Activated CD4-positive, alpha-beta T cell treated with anti-CD3 and anti-CD28 coated beads for 36 hours (primary cell): ENCODE measurements at regions not wholly inside any gene's neighbourhood (a gene's known extent, or its start where the extent isn't known, plus 50 kb on each side); places are given as distances from the start of the nearest gene placed in this dataset.

ENCODE experiments used
- ATAC-seq: fragments of 200-7000 bp; cut with Tn5 transposase; one replicate; pipeline ENCODE4 v1.10.0; 2021; ENCODE audit warnings: mild to moderate bottlenecking, moderate library complexity
- CTCF ChIA-PET: fragments of 350-600 bp; sonication (Branson Sonifier 250); formaldehyde crosslinking; loops from one replicate; lab custom pipeline; 2021; ENCODE audit warnings: antibody characterized with exemption; lab: Charles Lee
- POLR2A ChIA-PET: fragments of 350-600 bp; sonication (Branson Sonifier 250); formaldehyde crosslinking; loops from one replicate; lab custom pipeline; 2021; ENCODE audit warnings: antibody characterized with exemption, inconsistent platforms; lab: Charles Lee
- DNase-seq: peaks from one replicate; pipeline ENCODE4 v3.0.0-alpha.2; 2020
- H3K27ac Mint-ChIP-seq: one replicate; pipeline ENCODE4 v1.8.0; 2021; ENCODE audit warnings: mixed read lengths
- H3K27me3 Mint-ChIP-seq: one replicate; pipeline ENCODE4 v1.8.0; 2021; ENCODE audit warnings: mixed read lengths
- H3K36me3 Mint-ChIP-seq: one replicate; pipeline ENCODE4 v1.8.0; 2021; ENCODE audit warnings: low read depth, mixed read lengths
- H3K4me1 Mint-ChIP-seq: one replicate; pipeline ENCODE4 v1.8.0; 2021; ENCODE audit warnings: mixed read lengths
- H3K4me3 Mint-ChIP-seq: one replicate; pipeline ENCODE4 v1.8.0; 2021; ENCODE audit warnings: mild to moderate bottlenecking, moderate library complexity, mixed read lengths
- H3K9me3 Mint-ChIP-seq: one replicate; pipeline ENCODE4 v1.8.0; 2021; ENCODE audit warnings: low read depth, mixed read lengths
- intact Hi-C, 2 experiments: fragments of 100-400 bp; cut with DNase I in 1 of 2; cut with micrococcal nuclease in 1 of 2; formaldehyde crosslinking; loops; one replicate each; pipeline versions ENCODE4 v1.14.2 to v1.15.1; 2022 to 2024; cut with DNase I, micrococcal nuclease

DNA sequence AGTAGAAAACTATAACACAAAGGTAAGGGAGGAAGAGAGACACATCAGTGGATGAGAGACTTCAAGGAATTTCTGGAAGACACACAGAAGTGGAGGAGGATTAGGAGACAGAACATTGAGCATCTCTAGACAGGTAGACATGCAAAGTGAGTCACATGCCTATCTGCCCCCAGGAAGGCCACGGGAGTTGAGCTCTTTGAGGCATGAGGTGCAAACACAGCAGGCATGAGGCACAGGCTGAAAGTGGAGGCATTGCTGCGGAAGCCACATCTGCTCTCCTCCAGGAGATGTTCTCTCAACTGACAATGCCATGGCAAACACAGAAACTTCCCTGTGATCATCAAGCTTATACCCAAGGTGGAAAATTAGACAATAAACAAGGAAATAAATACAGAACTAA, 481.6 kb upstream of the MYT1L start:
- no peaks in the 10 kb centered on the region for H3K36me3 Mint-ChIP-seq
- CTCF ChIA-PET = no interaction called here
- POLR2A ChIA-PET = no interaction called here
- ATAC-seq (no peak), DNase-seq (no peak)
- H3K9me3 Mint-ChIP-seq = peaks cover 13% of the 10 kb centered on the region
- H3K4me3 Mint-ChIP-seq = no peak overlapping the region
- no peaks in the 10 kb centered on the region for H3K4me1 Mint-ChIP-seq
- peaks cover 3% of the 10 kb centered on the region for H3K27me3 Mint-ChIP-seq
- H3K27ac Mint-ChIP-seq = no peak overlapping the region
- intact Hi-C loops = no loop called here

DNA sequence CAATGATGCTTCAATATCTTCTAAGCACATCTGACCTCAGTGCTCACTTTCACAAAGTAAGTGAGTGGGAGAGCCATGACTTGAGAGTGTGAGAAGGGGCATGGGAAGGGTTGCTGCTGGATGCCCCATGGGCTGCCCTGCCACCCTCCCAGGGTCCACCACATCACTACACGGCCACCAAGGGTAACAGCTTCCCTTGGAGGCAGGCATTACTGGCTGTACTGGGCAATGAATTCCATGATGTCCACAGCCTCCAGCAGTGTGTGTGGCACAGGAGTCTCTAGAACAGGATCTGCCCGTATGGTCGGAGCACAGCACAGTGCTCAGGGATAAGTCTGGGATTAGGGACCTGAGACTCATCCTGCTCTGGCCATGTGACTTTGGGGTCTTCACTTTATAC, 481.0 kb upstream of the MYT1L start:
- ATAC-seq (no peak), DNase-seq (no peak)
- no peaks in the 10 kb centered on the region for H3K4me1 Mint-ChIP-seq
- CTCF ChIA-PET = no interaction called here
- POLR2A ChIA-PET = no interaction called here
- H3K9me3 Mint-ChIP-seq = peaks cover 13% of the 10 kb centered on the region
- H3K27ac Mint-ChIP-seq = no peak overlapping the region
- H3K27me3 Mint-ChIP-seq = peaks cover 2% of the 10 kb centered on the region
- H3K4me3 Mint-ChIP-seq = no peak overlapping the region
- intact Hi-C loops = no loop called here
- H3K36me3 Mint-ChIP-seq = no peaks in the 10 kb centered on the region

DNA sequence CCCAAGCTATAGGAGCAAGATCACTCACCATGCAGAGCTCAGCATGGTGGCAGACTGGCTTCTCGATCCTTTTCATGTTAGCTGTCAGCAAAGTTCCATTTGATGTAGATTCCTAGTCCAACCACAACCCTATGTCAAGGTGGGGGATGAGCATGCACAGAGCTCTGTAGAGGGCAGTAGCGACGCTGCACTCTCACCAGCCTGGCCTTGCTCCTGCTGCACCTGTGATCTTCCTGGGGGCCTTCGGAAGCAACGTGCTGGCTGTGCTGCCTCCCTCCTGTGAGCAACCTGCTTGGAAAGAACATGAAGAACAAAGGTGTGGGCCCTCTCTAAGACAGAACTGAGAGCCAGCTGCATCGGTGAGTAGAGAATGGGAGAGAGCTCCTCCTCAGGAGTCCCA, 479.4 kb upstream of the MYT1L start:
- ChIA-PET POLR2A (no interaction called here), CTCF (interaction anchor here (0.6 to 0.7 kb wide), 2 partner anchors 102 to 167 kb away, joined by 3 read pairs; no protein-coding TSS in a partner anchor)
- DNase-seq (no peak), ATAC-seq (no peak)
- H3K27ac Mint-ChIP-seq = no peak overlapping the region
- H3K27me3 Mint-ChIP-seq = peaks cover 5% of the 10 kb centered on the region
- H3K9me3 Mint-ChIP-seq = peaks cover 13% of the 10 kb centered on the region
- no peaks in the 10 kb centered on the region for H3K36me3 Mint-ChIP-seq
- intact Hi-C loops = no loop called here
- no peak overlapping the region for H3K4me3 Mint-ChIP-seq
- H3K4me1 Mint-ChIP-seq = no peaks in the 10 kb centered on the region

DNA sequence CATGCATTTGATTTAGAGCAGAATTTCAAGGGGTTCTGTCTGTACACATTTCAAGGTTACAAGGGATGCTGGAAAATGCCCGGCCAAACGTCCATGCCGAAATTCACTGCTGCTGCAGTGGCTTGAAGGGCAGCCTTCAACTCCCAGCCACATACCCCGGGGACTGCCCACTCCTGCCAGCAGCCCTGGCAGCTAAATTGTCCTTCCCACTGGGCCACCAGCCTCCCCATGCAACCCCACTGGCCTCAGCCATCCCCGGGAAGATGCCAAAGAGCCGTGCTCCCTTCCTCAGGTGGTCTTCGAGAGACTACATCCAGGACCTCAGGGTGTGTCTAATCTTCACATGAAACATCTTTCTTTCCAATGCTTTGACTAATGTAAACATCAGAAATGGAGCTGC, 478.7 kb upstream of the MYT1L start:
- Mint-ChIP-seq H3K27me3 (peaks cover 5% of the 10 kb centered on the region), H3K4me1 (no peaks in the 10 kb centered on the region), H3K36me3 (no peaks in the 10 kb centered on the region), H3K4me3 (no peak overlapping the region), H3K9me3 (peaks cover 11% of the 10 kb centered on the region), H3K27ac (no peak overlapping the region)
- ATAC-seq (no peak), DNase-seq (no peak)
- ChIA-PET POLR2A (no interaction called here), CTCF (interaction anchor here (0.6 to 0.7 kb wide), 2 partner anchors 101 to 166 kb away, joined by 3 read pairs; no protein-coding TSS in a partner anchor)
- intact Hi-C loops = no loop called here

DNA sequence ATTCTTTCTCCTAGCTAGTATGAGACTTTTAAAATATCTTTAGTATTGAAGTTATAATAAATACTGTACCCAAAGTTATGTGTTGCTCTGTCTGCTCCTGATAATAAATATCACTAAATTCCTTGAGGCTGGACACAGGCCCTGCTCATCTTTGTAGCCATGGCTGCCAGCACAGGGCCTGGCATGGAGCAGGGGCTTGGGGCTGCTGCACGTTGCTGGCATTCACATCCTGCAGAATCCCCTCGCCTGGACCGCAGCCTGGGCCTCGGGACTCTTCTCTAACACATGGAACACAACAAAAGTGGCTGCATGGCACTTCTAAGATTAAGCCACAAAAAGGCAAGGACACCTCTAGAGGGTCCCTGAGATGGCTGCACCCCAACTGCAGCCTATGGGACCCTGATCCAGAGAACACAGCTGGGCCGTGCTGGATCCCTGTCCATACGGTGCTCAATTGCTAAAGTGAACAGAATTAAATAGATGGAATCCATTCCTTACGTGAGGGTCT, 477.5 kb upstream of the MYT1L start:
- H3K36me3 Mint-ChIP-seq = no peaks in the 10 kb centered on the region
- CTCF ChIA-PET = no interaction called here
- ATAC-seq = no peak

DNA sequence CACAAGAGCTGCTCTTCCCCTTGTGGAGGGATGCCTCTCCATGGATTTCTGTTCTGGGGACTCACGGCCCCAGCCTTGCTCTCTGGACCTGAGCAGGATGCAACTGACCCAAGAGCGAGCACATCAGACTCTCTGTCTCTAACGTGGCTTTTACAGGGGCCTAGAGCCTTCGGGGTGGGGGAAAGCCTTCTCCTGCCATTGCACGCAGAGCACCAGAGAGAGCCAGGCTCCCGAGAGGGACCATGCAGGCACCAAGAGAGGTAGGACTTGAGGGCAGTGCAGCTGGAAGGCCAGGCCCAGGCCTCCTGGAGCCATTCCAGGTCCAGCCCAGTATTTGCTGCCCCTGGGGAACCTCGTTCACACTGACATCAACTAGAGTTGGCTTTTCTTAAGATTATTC, 475.6 kb upstream of the MYT1L start:
- Mint-ChIP-seq H3K27me3 (peaks cover 5% of the 10 kb centered on the region), H3K4me1 (no peaks in the 10 kb centered on the region), H3K36me3 (no peaks in the 10 kb centered on the region), H3K4me3 (no peak overlapping the region), H3K9me3 (peaks cover 1% of the 10 kb centered on the region), H3K27ac (no peak overlapping the region)
- DNase-seq = no peak
- ChIA-PET CTCF (no interaction called here), POLR2A (no interaction called here)
- intact Hi-C loops = no loop called here
- no peak for ATAC-seq

More for the DNA sequence above, 477.5 kb upstream of the MYT1L start:
- Mint-ChIP-seq H3K4me1 (no peaks in the 10 kb centered on the region), H3K27me3 (peaks cover 5% of the 10 kb centered on the region), H3K27ac (no peak overlapping the region), H3K9me3 (peaks cover 4% of the 10 kb centered on the region), H3K4me3 (no peak overlapping the region)
- intact Hi-C loops = no loop called here
- DNase-seq = no peak
- POLR2A ChIA-PET = no interaction called here

DNA sequence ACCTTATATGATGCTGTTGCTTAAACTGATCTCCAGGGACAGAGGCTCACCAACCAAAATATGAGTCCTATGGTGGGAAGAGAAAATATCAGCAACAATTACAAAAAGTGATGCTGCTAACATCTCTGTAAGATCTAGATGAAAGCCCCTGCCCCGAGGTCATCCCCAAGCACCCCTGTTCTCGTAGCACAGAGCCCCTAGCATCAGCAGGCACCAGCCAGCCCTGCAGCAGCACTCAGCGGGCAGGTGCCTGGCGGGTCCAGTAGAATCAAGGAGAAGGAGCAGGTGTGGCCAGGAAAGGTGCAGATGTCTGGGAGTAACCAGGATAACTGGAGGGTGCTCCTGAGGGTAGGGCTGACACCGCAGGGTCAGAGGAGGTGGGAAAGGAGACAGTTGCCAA, 474.2 kb upstream of the MYT1L start:
- Mint-ChIP-seq H3K4me1 (no peaks in the 10 kb centered on the region), H3K36me3 (no peaks in the 10 kb centered on the region), H3K27me3 (peaks cover 5% of the 10 kb centered on the region), H3K27ac (no peak overlapping the region), H3K9me3 (no peaks in the 10 kb centered on the region), H3K4me3 (no peak overlapping the region)
- POLR2A ChIA-PET = no interaction called here
- intact Hi-C loops = no loop called here
- no peak for DNase-seq
- no peak for ATAC-seq
- CTCF ChIA-PET = no interaction called here

DNA sequence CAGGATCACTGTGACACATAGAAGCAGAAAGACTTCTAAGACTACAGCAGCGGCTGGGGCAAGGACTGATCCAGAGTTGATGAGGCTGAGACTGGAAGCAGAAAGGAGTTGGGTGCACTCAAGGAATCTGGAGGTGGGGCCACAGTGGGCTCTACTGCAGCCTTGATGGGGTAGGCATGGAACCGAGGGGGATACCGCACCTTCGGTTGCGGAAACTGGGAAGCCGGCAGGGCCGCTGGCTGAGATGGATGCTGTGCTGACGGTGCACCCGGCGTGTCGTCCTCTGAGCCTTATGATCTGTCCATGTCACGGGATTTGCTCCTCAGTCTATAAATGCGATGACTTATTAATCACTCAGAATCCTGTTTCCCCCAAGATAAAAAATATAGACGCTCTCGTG, 473.5 kb upstream of the MYT1L start:
- Mint-ChIP-seq H3K4me1 (no peaks in the 10 kb centered on the region), H3K9me3 (no peaks in the 10 kb centered on the region), H3K36me3 (no peaks in the 10 kb centered on the region), H3K27ac (no peak overlapping the region), H3K27me3 (peaks cover 5% of the 10 kb centered on the region), H3K4me3 (no peak overlapping the region)
- ChIA-PET POLR2A (no interaction called here), CTCF (interaction anchor here (0.6 kb wide), 1 partner anchor 9 kb away, joined by 3 read pairs; no protein-coding TSS in a partner anchor)
- DNase-seq = no peak
- intact Hi-C loops = no loop called here
- no peak for ATAC-seq

DNA sequence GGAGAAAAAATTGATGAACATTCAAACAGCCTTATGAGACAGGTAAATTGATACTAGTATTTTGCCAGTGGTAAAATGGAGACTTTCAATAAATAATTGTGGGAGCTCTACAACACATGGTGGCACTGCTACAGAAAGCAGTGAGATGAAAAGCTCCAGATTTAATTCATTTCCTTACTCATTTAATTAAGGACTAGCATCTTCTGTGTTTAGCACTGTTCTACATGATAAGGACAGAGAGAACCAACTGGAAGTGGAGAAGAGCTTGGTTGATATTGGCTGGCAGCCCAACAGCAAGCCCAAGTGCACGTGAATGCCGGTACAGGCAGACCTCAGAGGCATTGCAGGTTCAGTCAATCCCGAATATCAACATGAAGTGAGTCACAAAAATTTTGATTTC, 470.4 kb upstream of the MYT1L start:
- no peak for ATAC-seq
- intact Hi-C loops = no loop called here
- Mint-ChIP-seq H3K9me3 (no peaks in the 10 kb centered on the region), H3K4me1 (no peaks in the 10 kb centered on the region), H3K27ac (no peak overlapping the region), H3K36me3 (no peaks in the 10 kb centered on the region), H3K4me3 (no peak overlapping the region), H3K27me3 (peaks cover 6% of the 10 kb centered on the region)
- ChIA-PET POLR2A (no interaction called here), CTCF (no interaction called here)
- DNase-seq = no peak

DNA sequence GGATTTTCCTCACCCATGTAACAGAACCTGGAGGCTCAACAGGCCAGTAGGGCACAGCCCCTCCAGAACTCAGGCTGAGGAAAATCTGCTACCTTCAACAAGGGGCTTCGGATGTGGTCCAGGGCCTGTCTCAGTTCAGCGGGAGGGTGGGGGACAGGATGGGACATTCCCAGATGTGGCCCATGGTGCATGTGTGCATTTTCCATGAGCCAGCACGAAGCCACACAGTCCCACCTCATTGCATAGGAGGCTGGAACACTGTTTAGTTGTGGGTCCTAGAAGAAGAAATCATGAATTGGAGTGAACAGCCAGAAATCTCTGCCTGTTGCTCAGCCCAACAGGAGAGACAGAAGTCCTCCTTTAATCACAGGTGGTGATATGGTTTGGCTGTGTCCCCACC, 469.6 kb upstream of the MYT1L start:
- ATAC-seq (no peak), DNase-seq (no peak)
- peaks cover 4% of the 10 kb centered on the region for H3K27me3 Mint-ChIP-seq
- H3K9me3 Mint-ChIP-seq = no peaks in the 10 kb centered on the region
- H3K36me3 Mint-ChIP-seq = no peaks in the 10 kb centered on the region
- H3K4me3 Mint-ChIP-seq = no peak overlapping the region
- intact Hi-C loops = no loop called here
- CTCF ChIA-PET = no interaction called here
- POLR2A ChIA-PET = no interaction called here
- no peak overlapping the region for H3K27ac Mint-ChIP-seq
- no peaks in the 10 kb centered on the region for H3K4me1 Mint-ChIP-seq

DNA sequence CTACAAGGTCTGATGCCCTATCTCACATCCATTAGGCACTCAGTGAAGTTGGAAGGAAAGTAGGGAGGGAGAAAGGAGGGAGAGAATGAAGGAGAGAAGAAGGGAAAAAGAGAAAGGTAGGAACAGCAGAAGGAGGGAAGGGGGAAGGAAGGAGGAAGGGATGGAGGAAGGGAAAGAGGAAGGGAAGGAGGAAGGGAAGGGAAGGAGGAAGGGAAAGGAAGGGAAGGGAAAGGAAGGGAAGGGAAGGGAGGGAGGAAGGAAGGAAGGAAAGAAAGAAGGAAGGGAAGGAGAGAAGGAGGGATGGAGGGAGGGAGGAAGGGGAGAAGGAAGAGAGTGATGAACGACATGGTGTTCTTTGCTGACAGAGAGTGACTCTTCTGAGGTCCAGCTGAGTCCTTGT, 468.9 kb upstream of the MYT1L start:
- ChIA-PET CTCF (no interaction called here), POLR2A (no interaction called here)
- Mint-ChIP-seq H3K4me3 (no peak overlapping the region), H3K36me3 (no peaks in the 10 kb centered on the region), H3K27me3 (peaks cover 3% of the 10 kb centered on the region), H3K27ac (no peak overlapping the region), H3K9me3 (no peaks in the 10 kb centered on the region), H3K4me1 (no peaks in the 10 kb centered on the region)
- DNase-seq (no peak), ATAC-seq (no peak)
- intact Hi-C loops = no loop called here

DNA sequence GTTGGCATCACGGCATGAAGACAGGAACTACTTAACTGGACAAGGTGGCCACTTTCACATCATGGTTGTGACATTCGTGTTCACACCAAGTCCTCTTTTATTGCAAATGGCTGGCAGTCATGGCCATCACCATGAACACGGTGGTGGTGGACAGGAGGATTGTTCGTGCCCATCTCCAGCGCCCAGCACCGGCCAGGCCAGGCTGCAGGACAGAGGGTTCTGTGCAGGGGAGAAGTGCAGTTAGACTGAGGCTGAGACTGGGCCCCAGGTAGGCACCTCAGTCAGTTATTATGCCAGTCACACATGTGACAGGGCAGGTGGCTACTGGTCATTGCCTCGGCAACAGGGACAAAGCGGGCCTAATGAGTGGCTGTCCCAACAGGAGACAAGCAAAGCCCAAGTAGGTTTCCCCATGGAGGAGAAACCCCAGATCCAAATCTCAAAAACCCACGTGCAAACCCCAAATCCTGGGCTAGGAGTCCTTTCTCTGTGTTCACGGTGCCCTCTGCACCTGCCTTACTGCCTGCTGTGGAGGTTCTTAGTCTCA, 468.1 kb upstream of the MYT1L start:
- H3K4me1 Mint-ChIP-seq = no peaks in the 10 kb centered on the region
- no peak overlapping the region for H3K4me3 Mint-ChIP-seq
- ATAC-seq (no peak), DNase-seq (no peak)
- intact Hi-C loops = no loop called here
- POLR2A ChIA-PET = no interaction called here
- H3K27me3 Mint-ChIP-seq = peaks cover 3% of the 10 kb centered on the region
- CTCF ChIA-PET = no interaction called here
- H3K9me3 Mint-ChIP-seq = no peaks in the 10 kb centered on the region
- H3K36me3 Mint-ChIP-seq = no peaks in the 10 kb centered on the region
- no peak overlapping the region for H3K27ac Mint-ChIP-seq
